Adrenal gland (tissue), 9 donors: ENCODE measurements at regions not wholly inside any gene's neighbourhood (a gene's known extent, or its start where the extent isn't known, plus 50 kb on each side); places are given as distances from the start of the nearest gene placed in this dataset.

Experiments
- DNase-seq, 7 donors: peaks; one replicate each; pipeline ENCODE4 v3.0.0-alpha.2; 2019 to 2020
- H3K27ac ChIP-seq, 5 donors: fragments of 200-600 bp; sonication (generic) in 4 of 5; 1 replicate in 3 of 5; 2 replicates in 2 of 5; pipeline versions ENCODE4 v1.5.1 to v1.8.0; 2016 to 2020; ENCODE audit warnings: mild to moderate bottlenecking in 1 of 5
- H3K27me3 ChIP-seq: fragments of 200-600 bp; 2 replicates; pipeline ENCODE4 v1.8.0; 2021
- H3K36me3 ChIP-seq, 2 donors: fragments of 200-600 bp; replicated peaks in 1 of 2; 1 replicate in 1 of 2; 2 replicates in 1 of 2; pipeline versions ENCODE4 v1.5.1 to v1.8.0; 2018 to 2022
- H3K4me1 ChIP-seq, 2 donors: fragments of 200-600 bp; replicated peaks in 1 of 2; 1 replicate in 1 of 2; 2 replicates in 1 of 2; pipeline versions ENCODE4 v1.5.1 to v1.8.0; 2018 to 2021
- H3K4me3 ChIP-seq, 4 donors: fragments of 200-600 bp; sonication (generic) in 3 of 4; one replicate each; pipeline ENCODE4 v1.5.1; 2016 to 2018
- H3K9me3 ChIP-seq, 3 donors: fragments of 200-600 bp; sonication (generic) in 1 of 3; replicated peaks in 1 of 3; 1 replicate in 2 of 3; 2 replicates in 1 of 3; pipeline versions ENCODE4 v1.5.1 to v1.8.0; 2016 to 2021
- POLR2A ChIP-seq, 2 donors: fragments of 450-650 bp; IDR thresholded peaks; one replicate each; pipeline ENCODE4 v1.6.1; 2017; ENCODE audit warnings: antibody characterized with exemption in 2 of 2, mild to moderate bottlenecking in 2 of 2, moderate library complexity in 1 of 2
- WGBS, 4 donors: extraction: QIAGEN DNeasy Blood & Tissue Kit in 2 of 4; methylation state at CpG; one replicate each; pipeline versions ENCODE4 v1.1.5 to v1.1.7; 2013 to 2017; 5-methylcytosine and 5-hydroxymethylcytosine counted together
- intact Hi-C, 2 donors: fragments of 100-400 bp; cut with DNase I; formaldehyde crosslinking; loops; one replicate each; pipeline versions ENCODE4 v1.14.1 to v1.15.0; 2022 to 2023
- TF ChIP-seq, protein P1 (sequence below), 6 experiments: fragments of 450-650 bp in 4 of 6; fragments of 200-600 bp in 2 of 6; sonication (generic) in 1 of 6; IDR thresholded peaks; 1 replicate in 5 of 6; 2 replicates in 1 of 6; pipeline versions ENCODE4 v1.5.1 to v1.8.0; 2016 to 2021; ENCODE audit warnings: antibody characterized with exemption in 6 of 6, mild to moderate bottlenecking in 2 of 6, moderate library complexity in 1 of 6
- donor health status: healthy with polysubstance abuse.
- donor health status: Bipolar disorder and iron deficiency.
- donor health status: DM: yes; HTN: yes; CAD: no.
- donor health status: DM: no; HTN: no; CAD: no.
- donor health status: DM: no; HTN: no; CAD: no.

DNA sequence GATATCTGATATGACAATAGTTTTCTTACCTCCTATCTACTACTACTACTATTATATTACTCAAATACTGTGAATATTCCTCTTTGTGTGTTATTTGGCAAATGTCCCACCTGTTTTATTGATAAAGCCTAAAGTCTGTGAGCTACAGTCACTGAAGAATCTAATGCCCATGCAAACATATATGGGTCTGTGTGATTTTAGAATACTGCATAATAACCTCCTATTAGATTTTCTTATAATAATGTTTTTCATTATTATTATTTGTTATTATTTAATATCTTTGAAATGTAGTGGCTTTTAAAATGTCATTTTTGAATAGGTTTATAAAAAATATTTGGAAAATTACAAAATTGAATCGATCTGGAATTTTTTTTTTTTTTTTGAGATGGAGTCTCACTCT is 1330.8 kb upstream of the MIR17HG start:
- Histone ChIP-seq H3K36me3 (no peaks in the 10 kb centered on the region), H3K27me3 (no peaks in the 10 kb centered on the region), H3K4me3 (no peak overlapping the region), H3K27ac (no peak overlapping the region), H3K9me3 (no peaks in the 10 kb centered on the region), H3K4me1 (no peaks in the 10 kb centered on the region)
- TF ChIP-seq, protein P1, sequence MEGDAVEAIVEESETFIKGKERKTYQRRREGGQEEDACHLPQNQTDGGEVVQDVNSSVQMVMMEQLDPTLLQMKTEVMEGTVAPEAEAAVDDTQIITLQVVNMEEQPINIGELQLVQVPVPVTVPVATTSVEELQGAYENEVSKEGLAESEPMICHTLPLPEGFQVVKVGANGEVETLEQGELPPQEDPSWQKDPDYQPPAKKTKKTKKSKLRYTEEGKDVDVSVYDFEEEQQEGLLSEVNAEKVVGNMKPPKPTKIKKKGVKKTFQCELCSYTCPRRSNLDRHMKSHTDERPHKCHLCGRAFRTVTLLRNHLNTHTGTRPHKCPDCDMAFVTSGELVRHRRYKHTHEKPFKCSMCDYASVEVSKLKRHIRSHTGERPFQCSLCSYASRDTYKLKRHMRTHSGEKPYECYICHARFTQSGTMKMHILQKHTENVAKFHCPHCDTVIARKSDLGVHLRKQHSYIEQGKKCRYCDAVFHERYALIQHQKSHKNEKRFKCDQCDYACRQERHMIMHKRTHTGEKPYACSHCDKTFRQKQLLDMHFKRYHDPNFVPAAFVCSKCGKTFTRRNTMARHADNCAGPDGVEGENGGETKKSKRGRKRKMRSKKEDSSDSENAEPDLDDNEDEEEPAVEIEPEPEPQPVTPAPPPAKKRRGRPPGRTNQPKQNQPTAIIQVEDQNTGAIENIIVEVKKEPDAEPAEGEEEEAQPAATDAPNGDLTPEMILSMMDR (IDR thresholded peaks at IDR 0.05), result no peak
- no peak for TF ChIP-seq POLR2A (IDR thresholded peaks at IDR 0.05)
- intact Hi-C loops, result no loop called here
- no peak for DNase-seq
- WGBS, 4 donors, result 88 to 97% (median 91%) methylated on average over 1 of the region's 1 CpG

DNA sequence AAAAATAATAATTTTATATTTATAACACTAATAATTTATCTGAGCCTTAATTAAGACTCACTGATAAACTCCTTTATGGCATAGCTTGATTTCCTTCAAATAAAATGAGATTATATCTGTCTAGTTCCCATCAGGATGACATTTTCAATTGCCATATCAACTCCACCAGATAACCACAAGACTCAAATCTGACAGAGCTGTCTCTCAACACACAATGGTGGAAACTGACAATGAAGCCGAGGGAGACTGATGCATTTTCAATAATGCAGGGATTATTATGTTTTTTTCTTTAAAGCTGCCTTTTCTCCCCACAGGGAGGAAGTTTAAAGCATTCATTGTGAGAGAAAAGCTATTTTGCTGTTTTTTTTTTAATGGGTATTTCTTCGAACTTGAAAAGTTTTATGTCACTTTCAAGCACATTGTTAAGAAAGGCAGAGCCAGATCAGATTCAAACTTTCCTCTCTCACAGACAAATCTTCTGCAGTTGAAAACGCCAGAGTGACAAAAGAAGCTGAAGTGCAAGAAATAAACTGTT is 1326.9 kb upstream of the MIR17HG start:
- H3K9me3 ChIP-seq, result no peaks in the 10 kb centered on the region
- no peaks in the 10 kb centered on the region for H3K4me1 ChIP-seq
- no peak overlapping the region for H3K27ac ChIP-seq
- intact Hi-C loops, result no loop called here
- WGBS, 4 donors, result 65 to 73% (median 70%) methylated on average over 3 of the region's 3 CpGs
- no peak for DNase-seq
- no peaks in the 10 kb centered on the region for H3K27me3 ChIP-seq
- no peaks in the 10 kb centered on the region for H3K36me3 ChIP-seq
- TF ChIP-seq, protein P1 (IDR thresholded peaks at IDR 0.05), result no peak
- TF ChIP-seq POLR2A (IDR thresholded peaks at IDR 0.05), result no peak
- H3K4me3 ChIP-seq, result no peak overlapping the region

DNA sequence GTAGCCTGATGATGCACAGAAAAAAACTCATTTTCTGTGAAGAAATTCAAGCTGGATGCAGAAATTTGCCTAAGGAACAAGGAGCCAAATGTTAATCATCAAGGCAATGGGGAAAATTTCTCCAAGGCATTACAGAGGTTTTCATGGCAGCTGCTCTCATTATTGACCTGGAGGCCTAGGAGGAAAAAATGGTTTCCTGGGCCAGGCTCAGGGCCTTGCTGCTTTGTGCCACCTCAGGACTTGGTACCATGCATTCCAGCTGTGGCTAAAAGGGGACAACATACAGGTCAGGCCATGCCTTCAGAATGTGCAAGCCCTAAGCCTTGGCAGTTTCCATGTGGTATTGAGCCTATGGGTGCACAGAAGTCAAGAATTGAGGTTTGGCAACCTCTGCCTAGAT is 1320.1 kb upstream of the MIR17HG start:
- no peaks in the 10 kb centered on the region for H3K4me1 ChIP-seq
- no peaks in the 10 kb centered on the region for H3K36me3 ChIP-seq
- TF ChIP-seq, protein P1 (IDR thresholded peaks at IDR 0.05), result no peak
- no peak for TF ChIP-seq POLR2A (IDR thresholded peaks at IDR 0.05)
- no peak for DNase-seq
- no peak overlapping the region for H3K27ac ChIP-seq
- no peaks in the 10 kb centered on the region for H3K9me3 ChIP-seq
- intact Hi-C loops, result no loop called here
- no peak overlapping the region for H3K4me3 ChIP-seq
- H3K27me3 ChIP-seq, result no peaks in the 10 kb centered on the region

DNA sequence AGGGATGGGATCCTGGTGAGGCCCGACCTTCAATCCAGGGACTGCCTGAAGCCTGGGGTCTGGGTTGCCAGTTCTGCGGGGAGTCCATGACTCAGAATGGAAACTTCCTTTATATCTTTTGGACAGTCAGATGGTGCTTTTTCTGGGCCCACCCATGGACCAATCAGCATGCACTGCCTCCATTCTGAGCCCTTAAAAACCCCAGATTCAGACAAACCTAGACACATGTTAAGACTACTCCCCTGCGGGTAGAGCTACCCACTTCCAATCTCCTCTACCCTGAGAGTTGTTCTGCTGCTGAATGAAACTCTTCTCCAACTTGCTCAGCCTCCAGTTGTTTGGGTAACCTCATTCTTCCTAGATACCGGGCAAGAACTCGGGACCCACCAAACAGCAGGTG is 1315.2 kb upstream of the MIR17HG start:
- Histone ChIP-seq H3K36me3 (no peaks in the 10 kb centered on the region), H3K27ac (no peak overlapping the region), H3K27me3 (no peaks in the 10 kb centered on the region), H3K9me3 (no peaks in the 10 kb centered on the region), H3K4me1 (no peaks in the 10 kb centered on the region), H3K4me3 (no peak overlapping the region)
- intact Hi-C loops, result no loop called here
- DNase-seq, result no peak
- TF ChIP-seq, protein P1 (IDR thresholded peaks at IDR 0.05), result no peak
- no peak for TF ChIP-seq POLR2A (IDR thresholded peaks at IDR 0.05)
- 81 to 98% (median 88%) methylated on average over 5 of the region's 5 CpGs for WGBS, 4 donors
